ENCODE measurements at regions not wholly inside any gene's neighbourhood (a gene's known extent, or its start where the extent isn't known, plus 50 kb on each side); places are given as distances from the start of the nearest gene placed in this dataset.
"Not testable (repeated sequence)": the region's sequence is repeated elsewhere in the genome, so short reads cannot be mapped to it uniquely, and the experiment has no call there.

DNA sequence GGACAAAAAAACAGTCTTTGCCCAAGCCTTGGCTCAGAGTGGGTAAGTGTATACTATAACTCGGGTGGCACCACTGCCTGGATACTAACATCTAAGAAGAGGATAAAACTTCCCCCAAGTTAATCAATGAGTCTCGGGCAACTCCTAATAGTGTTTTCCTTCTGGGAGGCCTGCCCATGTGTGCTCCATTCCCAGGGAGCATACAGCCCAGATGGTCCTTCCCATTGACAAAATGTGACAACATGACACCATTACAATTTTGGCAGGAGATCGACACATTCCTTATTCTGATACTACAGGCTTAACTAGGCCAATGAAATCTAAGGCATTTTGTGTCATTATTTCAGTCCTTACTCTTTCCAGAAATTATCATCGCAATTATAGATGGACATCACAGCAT lies 52.7 kb upstream of the CRIM1 start:
- no peak for DNase-seq

DNA sequence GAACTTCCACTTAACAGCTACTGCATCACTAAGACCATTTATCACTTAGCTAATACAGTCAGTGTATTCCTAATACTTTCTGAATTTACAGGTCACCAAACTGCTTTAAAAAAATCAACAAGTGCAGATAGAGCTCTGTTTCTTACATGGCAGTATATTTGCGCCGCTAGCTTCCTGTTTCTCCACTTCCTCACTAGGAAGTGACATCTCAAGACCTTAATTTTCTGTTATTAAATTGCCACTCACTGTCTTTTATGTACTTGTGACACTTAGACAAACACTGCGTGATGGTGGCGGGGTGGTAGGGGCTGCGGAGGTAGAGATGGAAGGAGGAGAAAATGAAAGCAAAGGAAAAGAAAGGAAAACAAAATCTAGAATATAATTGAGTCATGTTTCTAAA lies 53.7 kb upstream of the CRIM1 start:
- DNase-seq = no peak

DNA sequence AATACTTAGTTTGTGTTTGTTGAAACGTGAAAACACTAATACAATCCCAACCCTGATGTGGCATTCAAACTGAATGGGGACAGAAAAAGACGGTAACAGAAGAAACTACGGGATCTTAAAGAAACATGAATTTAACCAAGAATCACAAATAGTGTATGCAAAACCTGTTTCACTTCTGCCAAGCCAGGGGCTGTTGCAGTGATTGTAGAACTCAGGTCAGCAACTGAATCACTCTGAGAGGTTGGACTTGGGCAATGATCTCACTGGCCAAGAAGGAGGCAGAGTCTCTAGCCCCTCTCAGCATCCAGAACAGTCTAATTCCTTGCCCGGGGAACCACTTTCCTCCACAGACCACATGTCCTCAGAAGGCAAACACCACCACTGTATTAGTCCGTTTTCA lies 54.9 kb upstream of the CRIM1 start:
- no peak for DNase-seq

DNA sequence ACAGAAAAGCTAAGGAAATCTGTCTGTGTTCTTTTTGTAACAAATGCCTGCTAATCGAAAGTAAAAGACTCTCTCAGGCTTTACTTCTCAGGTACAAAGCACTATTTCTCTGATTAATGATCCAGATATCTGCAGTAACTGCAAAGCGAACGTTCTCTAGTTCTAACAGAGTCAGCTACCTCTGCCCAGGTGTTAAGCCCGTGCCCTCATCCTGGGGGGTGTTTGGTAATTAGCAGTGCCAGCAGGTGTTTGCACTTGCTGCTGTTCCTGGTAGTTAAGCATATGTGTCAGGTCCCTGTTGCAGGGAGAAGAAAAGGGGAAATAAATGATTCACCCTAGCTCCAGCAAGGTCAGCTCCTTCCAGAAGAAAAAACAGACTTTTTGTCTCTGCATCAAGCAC lies 58.8 kb upstream of the CRIM1 start:
- DNase-seq = no peak

DNA sequence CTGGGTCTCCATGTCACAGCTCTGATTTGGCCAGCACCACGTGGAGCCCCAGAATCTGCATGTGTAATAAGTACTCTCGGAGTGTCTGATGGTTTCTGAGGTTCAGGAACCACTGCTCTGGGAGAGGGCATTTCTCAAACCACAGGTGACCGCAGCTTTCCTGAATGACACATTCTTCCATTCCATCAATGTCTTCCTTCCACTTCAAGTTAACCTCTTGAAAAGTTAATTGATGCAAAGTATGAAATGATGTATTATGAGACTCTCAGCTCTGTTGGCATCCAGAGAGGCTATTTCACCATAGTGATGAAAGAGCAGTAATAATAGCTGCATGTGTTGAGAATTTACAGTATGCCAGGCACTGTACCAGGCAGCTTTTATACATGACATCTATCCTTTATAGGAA lies 61.3 kb upstream of the CRIM1 start:
- no peak for DNase-seq

DNA sequence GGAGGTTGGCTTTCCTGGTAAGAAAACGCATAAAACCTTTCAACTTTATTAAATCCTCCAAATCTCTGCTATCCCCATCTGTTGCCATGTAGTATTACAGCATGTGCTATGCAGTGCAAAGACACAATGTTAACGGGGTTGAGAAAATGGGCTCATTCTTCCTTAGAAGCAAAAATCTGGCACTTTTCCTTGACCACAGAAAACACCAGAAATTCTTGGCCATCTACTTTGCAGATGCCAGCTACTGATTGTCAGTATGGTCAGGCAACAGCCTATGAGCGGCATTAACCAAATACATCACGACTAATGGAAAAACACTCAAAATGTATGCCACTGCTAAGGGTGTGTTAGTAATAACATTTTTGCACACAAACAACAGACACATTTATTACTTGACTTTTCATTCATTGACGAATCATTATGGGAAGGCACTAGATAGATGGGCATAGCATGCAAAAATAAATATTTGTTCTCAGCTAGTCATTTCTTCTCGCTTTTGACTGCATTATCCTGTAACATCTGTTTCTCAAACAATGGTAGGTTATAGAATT lies 65.2 kb upstream of the CRIM1 start:
- DNase-seq = no peak

DNA sequence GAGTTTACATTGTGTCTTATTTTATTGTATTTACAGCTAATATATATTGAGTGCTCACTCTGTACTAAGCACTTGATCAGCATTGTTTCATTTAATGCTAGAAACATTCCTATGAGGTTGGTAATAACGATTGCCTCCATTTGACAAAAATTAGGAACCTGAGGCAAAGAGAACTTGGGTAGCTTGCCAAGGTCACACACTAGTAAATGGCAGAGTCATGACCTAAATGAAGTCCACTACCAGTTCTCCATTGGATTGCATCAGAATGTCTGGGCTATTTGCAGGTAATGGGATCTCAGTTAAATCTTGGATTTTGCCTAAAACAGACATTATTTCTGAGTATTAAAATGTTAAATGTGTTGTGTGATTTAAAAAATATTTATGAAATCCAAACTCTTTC lies 65.8 kb upstream of the CRIM1 start:
- no peak for DNase-seq

DNA sequence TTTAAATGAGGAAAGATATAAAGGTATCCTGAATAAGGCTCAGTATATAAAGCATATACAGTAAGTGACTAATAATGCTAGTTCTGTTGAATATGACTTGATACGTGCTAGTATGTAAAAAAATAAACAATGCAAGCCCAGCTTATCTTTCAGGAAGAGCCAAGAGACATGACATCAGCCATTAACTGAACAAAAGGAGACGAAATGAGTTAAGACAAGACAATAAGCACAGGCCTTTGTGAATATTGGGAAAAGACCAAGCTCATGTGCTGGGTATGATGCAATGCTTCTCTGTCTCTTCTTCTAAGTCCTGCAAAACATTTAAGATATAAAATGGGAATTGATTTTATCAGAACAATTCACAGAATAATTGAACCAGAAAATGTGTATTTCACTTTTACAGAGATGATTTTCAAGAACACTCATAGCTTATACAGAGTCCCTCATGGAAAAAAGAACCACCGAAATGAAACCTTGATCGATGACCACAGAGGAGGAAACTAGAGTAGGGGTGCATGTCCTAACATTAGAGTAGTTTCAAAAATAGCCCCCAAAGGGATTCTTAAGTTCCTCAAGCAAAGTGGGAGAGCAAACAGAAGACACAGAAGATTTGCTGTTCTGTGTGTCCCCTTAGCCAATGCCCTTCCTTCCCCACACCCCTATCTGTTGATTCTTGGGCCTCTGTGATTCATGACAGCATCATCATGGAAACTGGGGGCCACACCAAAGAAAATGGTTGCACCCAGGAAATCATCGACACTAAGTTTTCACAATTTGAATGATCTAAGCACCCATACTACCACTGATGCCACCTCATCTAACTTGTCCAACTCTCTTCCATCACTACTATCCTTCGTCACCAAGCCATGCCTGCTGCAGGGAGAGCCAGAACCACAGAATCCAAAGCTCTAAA lies 68.0 kb upstream of the CRIM1 start:
- DNase-seq = no peak

DNA sequence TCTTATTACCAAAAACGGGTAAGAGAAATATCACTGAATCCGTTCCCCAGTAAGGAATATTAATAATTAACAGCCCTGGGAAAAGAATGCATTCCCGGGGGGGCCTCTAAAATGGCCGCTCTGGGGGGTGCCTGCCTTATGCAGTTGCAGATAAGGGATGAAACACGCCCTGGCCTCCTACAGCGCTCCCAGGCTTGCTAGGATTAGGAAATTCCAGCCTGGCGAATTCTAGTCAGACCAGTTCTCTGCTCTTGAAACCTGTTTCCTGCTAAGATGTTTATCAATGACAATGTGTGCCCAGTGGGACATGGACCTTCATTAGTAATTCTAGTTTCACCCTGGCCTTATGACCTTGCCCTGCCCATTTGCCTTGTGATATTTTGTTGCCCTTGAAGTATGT lies 76.1 kb upstream of the CRIM1 start:
- DNase-seq = not testable (repeated sequence)

DNA sequence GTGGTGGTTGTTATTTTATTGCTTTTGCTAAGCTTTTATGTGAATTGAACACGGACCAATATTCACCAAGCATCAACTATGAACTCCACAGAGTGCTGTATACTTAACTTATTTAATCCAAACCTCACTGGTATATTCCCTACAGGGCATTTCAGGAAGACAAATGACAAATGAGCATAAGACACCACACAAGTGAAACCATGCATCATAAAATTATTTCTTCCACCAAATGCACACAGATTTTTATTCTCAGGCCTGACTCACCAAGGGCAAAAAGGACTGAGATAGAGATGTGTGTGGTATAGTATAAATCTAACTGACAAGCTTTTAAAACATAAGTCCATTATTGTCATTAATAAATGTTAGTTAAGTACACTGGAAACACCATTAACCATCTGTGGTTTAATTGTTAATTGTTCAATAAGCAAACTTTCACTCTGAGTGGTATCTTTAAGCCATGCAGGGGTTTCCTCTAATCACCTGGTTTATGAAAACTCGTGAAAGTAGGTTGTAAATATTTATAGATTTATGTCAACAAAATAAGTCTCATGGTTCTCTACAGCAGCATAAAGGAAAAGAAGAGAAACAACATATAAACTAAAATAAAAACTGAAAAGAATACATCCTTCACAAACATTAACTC lies 77.6 kb upstream of the CRIM1 start:
- no peak for DNase-seq

DNA sequence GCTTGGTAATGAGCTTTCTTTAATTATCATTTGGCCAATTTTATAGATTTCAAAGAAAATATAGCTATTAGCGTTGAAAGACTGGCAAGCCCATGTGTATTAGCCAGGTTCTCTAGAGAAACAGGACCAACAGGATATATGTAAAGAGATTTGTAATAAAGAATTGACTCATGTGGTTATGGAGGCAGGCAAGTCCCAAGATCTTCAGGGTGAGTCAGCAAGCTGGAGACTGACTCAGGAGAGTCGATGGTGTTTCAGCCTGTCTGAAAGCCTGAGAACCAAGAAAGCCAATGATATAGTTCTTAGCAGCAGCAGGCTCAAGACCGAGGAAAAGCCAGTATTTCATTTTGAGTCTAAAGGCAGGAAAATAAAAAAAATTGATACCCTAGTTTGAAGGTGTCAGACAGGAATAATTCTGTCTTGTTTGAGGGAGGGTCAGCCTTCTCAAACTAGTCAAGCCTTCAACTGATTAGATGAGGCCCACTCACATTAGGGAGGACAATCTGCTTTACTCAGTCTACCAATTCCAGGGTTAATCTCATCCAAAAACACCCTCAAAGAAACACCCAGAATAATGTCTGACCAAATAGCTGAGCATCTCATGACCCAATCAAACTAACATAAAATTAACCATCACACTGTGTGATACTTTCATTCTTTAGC lies 78.3 kb upstream of the CRIM1 start:
- peak; percentile 6 for DNase-seq

DNA sequence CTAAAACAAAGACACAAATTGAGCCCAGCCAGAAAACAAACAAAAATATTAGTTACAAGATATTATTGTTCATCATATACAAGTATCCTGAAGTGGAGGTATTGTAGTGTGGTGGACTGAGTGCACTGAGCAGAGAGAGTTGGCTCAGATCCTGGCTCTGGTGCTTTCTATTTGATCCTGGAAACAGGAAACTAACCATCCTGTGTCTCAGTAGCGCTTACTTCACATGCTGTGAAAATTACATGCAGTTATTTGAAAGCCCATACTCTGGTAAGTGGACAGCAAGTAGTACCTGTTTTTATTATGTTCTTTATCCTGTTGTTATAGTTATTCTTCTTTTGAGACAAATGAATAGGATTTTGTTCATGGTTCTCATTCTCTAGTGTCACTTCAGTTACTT lies 84.3 kb upstream of the CRIM1 start:
- no peak for DNase-seq

DNA sequence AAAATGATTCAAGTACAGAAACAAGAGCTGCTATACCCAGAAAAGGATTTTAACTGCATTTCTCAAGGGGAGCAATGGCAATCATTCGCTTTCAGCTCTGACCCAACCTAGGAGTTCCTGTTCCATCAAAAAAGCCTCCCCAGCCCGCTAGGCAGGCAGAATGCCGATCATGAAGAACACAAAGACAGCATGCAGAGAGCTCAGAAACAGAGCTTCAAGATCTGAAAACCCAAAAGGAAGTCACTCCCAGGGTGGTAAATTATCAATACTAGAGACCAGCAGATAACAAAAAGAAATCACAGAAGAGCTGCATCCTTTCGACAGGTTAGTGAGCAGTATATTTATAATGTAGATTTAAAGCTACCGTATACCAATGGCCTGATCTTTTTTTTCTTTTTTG lies 84.8 kb upstream of the CRIM1 start:
- no peak for DNase-seq

DNA sequence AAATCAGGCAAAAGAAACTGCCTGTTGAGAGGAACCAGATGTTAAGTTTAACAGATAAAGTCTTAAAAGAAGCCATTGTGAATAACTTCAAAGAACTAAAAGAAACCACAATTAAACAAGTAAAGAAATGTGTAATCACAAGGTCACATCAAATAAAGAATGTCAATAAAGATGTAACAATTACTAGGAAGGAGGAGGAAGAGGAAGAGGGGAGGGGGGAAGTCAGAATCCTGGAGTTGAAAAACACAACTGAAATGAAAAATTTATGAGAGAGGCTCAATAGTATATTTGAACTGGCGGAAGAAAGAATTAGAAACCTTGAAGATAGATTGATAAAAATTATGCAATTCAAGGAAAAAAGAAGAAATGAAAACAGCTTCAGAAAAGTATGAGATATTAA lies 88.4 kb upstream of the CRIM1 start:
- DNase-seq = no peak

DNA sequence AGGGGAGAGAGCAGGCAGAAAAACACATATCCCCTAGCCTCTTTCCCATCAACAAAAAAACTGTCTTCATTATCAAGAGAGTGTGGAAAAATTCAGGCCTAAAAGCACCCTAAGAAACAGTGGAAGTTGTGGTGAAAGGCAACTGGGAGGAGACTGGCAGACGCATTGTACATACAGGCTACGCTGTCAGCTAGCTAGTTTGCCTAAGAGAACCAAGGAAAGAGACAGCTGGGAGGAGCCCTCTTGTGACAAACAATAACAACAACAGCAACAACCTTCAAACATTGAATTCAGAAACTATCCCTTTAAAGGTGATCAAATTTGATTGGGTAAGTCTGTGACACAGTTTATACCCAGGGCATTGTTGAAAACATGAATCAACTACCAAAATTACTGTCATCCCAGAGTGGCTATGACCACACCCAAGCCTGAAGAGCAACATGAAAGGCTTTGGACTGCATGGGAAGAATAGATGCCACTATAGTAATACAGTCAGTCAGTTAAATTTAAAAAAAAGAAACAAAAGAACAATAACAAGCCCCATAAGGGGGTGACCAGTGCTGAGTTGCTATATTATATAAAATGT lies 88.9 kb upstream of the CRIM1 start:
- DNase-seq = no peak

DNA sequence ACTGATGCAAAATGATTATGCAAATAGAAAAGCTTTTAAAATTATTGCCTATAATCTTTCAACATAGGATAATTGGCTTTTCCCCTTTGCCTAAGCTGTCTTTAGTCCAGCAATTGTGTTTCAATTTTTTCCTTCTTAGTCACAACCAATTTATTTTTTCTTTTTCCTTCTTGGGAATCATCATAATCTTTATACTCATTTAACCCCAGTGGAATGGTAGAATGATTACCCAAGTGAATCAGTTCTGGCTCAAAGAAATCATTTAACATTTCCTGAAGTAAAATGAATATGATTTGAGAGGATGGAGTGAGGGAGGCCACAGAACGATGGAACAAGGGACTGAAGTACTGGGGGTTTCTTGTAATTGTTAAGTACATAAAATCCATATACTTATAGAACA lies 93.0 kb upstream of the CRIM1 start:
- no peak for DNase-seq

DNA sequence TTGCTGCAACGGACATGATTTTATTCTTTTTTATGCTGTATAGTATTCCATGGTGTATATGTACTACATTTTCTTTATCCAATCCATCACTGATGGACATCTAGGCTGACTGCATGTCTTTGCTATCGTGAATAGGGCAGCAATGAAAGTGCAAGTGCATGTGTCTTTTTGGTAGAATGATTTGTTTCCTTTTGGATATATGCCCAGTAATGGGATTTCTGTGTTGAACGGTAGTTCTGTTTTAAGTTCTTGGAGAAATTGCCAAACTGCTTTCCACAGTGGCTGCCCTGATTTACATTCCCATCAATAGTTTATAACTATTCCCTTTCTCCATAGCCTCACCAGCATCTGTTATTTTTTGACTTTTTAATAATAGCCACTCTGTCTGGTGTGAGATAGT lies 99.7 kb upstream of the CRIM1 start:
- DNase-seq = no peak

DNA sequence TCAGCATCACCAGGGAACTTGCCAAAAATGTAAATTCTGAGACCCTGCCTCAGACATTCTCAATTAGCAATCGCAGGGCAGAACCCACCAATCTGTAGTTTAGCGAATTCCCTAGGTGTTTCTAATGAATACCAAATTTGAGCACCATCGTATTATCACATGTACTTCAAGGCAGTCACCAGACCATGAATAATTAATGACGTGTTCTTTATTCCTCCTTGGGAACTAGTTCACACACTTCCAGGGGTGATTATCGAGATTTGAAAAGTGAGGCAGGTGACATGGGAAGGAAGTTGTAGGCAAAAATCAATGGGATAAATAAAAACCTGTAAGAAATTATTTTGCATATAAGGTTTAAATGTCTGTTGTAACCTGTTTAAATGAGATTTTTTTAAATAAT lies 102.5 kb upstream of the CRIM1 start:
- DNase-seq = no peak

DNA sequence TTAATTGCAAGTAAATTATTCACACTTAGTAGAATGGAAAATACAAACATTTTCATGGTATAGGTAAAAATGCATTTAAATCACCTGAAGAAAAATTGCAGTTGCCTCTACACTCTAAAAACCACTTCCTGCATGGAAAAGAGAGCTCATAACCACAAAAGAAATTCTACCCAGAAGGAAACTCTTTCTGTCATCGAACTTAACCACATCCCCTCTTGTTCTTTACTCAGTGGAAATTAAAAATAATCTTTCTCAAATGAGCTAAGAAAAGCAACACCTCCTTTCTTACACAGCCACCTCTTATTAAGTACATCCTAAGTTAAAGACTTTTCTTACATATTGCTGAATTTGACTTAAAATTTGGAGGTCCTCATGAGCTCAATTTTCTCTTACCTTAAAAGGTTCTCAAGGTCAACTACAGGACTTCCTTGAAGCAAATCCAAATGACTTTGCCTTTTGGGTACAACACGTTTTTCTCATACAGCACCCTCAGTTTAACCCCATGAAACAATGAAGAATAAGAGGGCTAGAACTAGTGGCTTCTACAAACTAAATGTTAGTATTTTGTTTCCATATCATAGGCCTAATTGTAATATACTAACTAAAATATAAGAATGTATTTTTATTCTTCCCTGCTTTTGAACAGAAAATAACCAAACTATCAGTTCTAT lies 109.1 kb upstream of the CRIM1 start:
- DNase-seq = peak; percentile 66

DNA sequence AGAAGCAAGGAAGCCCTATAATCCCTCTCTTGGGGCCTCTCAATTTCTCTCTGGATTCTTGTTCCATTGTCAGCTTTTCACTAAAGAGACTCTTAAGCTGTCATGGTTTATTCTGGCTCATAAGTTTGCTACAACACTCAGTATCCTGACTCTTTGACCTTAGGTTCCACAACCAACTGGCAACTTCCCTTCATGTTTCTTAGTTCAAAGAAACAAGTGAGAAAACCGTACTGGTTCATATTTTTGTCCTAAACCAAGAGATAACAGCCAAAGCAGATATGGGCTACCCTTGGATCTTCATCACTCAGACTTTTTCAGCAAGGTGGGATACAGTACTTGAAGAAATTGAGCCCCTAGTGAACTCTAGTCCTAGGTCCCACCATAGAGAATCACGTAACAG lies 109.9 kb upstream of the CRIM1 start:
- DNase-seq = peak; percentile 40

DNA sequence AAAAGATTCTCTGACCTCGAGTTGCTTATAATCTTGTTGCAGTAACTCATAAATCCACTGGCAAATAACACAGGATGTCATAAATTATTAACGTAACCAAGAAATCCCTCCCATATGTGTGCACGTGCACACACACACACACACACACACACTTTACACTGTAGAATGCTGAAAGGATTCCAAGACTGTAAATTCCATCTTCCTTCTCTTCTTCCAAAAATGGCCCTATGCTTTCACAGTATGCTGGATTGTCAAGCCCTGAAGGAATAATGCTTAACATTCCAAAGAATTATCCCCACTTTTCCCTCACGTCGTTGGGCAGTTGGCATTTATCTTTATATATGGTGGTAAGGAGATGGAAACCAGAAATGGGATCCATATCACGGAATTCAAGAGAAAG lies 117.5 kb upstream of the CRIM1 start:
- DNase-seq = no peak

DNA sequence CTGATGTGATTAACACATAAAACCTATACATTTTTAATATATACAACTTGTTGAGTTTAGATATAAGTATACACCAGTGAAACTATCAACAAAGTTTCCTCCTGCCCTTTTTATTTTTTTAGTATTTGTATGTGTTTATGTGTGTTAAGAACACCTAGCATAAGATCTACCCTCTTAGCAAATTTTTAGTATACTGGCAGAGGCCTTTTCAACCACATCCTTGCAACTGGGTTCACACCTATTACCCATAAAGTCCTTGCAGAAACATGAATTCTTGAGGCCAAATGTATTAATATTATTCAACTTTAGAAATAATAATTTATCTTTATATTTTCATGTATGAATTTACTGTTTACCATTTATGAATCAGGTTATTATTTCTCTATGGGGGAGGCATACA lies 119.7 kb upstream of the CRIM1 start:
- no peak for DNase-seq

DNA sequence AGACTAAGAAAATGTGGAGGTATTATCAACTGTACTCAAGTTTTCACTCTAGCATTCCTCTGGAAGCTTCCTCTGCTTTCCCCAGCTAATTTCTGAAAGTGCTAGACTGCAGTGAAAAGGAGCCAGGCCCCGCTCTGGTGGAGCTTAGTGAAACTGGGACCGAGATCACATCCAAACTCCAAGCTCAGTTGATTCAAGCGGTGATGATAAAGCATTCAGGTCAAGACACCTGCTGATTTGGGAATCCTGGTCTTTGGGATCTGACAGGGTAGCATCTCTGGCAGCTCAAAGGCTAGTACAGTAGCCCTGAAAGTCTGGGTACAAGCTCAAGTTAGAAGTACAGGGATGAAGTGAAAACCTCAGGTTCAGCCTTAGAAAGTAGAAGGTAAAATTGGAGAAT lies 120.2 kb upstream of the CRIM1 start:
- no peak for DNase-seq
